PFSK-1 (cell line): ENCODE measurements at regions not wholly inside any gene's neighbourhood (a gene's known extent, or its start where the extent isn't known, plus 50 kb on each side); places are given as distances from the start of the nearest gene placed in this dataset.

Source experiments
- FOXP2 ChIP-seq: optimal IDR thresholded peaks from 2 replicates; pipeline ENCODE3; 2011; ENCODE audit warnings: borderline replicate concordance, control low read depth, inconsistent platforms; ENCODE audit not compliant: insufficient read depth; ENCODE audit errors: extremely low read length, extremely low read depth
- POLR2AphosphoS5 ChIP-seq: IDR thresholded peaks from 2 replicates; pipeline ENCODE4 v1.6.1; 2012; ENCODE audit warnings: low read depth, mild to moderate bottlenecking, control low read depth, low read length, moderate library complexity
- REST ChIP-seq, 2 experiments: IDR thresholded peaks; 2 replicates each; pipeline versions ENCODE4 v1.6.1 to v1.8.0; 2011 to 2012; ENCODE audit warnings: low read depth in 2 of 2, low read length in 2 of 2, control low read depth in 1 of 2, inconsistent platforms in 1 of 2, mild to moderate bottlenecking in 1 of 2, moderate library complexity in 1 of 2; ENCODE audit not compliant: insufficient read depth in 1 of 2
- SIN3A ChIP-seq: IDR thresholded peaks from 2 replicates; pipeline ENCODE4 v1.6.1; 2012; ENCODE audit warnings: mild to moderate bottlenecking, low read length, moderate library complexity, borderline replicate concordance; ENCODE audit not compliant: insufficient read depth
- TAF1 ChIP-seq: IDR thresholded peaks from 2 replicates; pipeline ENCODE4 v1.6.1; 2012; ENCODE audit warnings: low read length, control low read depth, borderline replicate concordance; ENCODE audit not compliant: insufficient read depth

GRCh38 chr9:38229104-38229500, 160.1 kb upstream of the SHB start:
- no peak for TF ChIP-seq SIN3A
- TF ChIP-seq TAF1, result no peak
- TF ChIP-seq POLR2AphosphoS5, result no peak
- TF ChIP-seq REST (IDR thresholded peaks at IDR 0.05; ENCODE audit: insufficient read depth in 1 of 2, low read depth in 2 of 2, low read length in 2 of 2), result no peak
- TF ChIP-seq FOXP2, result no peak

- TF ChIP-seq REST (IDR thresholded peaks at IDR 0.05; ENCODE audit: insufficient read depth in 1 of 2, low read depth in 2 of 2, low read length in 2 of 2) (no peak), TAF1 (no peak), FOXP2 (no peak), SIN3A (no peak), POLR2AphosphoS5 (no peak)
These were observed 159.5 kb upstream of the SHB start for GRCh38 chr9:38228331-38229103.

GRCh38 chr9:38227656-38228055, 158.6 kb upstream of the SHB start:
- TF ChIP-seq TAF1, result no peak
- no peak for TF ChIP-seq SIN3A
- no peak for TF ChIP-seq REST (IDR thresholded peaks at IDR 0.05; ENCODE audit: insufficient read depth in 1 of 2, low read depth in 2 of 2, low read length in 2 of 2)
- no peak for TF ChIP-seq POLR2AphosphoS5

- TF ChIP-seq TAF1 (no peak), FOXP2 (peak; percentile 36)
These were observed 158.1 kb upstream of the SHB start for GRCh38 chr9:38227061-38227540.

GRCh38 chr9:38226491-38226951, 157.5 kb upstream of the SHB start:
- TF ChIP-seq REST (IDR thresholded peaks at IDR 0.05; ENCODE audit: insufficient read depth in 1 of 2, low read depth in 2 of 2, low read length in 2 of 2), result no peak
